C4-2B (cell line): ENCODE measurements at regions not wholly inside any gene's neighbourhood (a gene's known extent, or its start where the extent isn't known, plus 50 kb on each side); places are given as distances from the start of the nearest gene placed in this dataset.

Experiments used
- H3K27ac ChIP-seq: fragments of 450-650 bp; 2 replicates; pipeline ENCODE4 v1.5.1; 2017
- CTCF ChIP-seq: fragments of 450-650 bp; conservative IDR thresholded peaks from 2 replicates; pipeline ENCODE4 v1.5.1; 2017; ENCODE audit warnings: mild to moderate bottlenecking
- ZFX ChIP-seq: fragments of 450-650 bp; IDR thresholded peaks from 2 replicates; pipeline ENCODE4 v1.6.1; 2017

DNA sequence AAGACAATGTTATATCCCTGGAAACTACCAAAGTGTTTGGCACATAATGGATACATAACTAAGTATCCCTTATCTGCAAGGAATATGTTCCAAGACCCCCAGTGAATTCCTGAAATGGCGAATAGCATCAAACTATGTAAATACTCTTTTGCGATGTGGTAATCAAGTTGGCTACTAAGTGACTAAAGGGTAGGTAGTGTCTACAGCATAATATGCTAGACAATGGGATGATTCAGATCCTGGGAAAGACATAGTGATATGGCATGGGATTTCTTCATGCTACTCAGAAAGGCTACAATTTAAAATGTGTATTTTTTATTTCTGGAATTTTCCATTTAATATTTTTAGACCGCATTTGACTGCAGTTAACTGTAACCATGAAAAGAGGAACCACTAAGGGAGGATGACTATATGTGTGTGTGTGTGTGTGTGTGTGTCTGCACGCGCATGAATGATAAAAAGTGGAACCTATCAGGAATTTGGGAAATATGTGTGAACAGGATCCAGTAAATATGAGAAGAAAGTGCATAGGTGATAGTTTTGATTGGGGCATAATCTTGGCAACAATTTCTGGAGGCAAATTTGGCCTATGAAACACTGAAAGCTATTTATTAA, 1899.9 kb downstream of the NCAM2 start:
- TF ChIP-seq CTCF (no peak), ZFX (no peak)
- H3K27ac ChIP-seq, result no peak overlapping the region

- H3K27ac ChIP-seq, result no peak overlapping the region
- TF ChIP-seq ZFX, result no peak
- TF ChIP-seq CTCF, result no peak
Measured at GRCh38 chr21:22900490-22900889, 1902.3 kb downstream of the NCAM2 start.

GRCh38 chr21:22903851-22904250, 1905.6 kb downstream of the NCAM2 start:
- TF ChIP-seq CTCF, result no peak
- H3K27ac ChIP-seq, result no peak overlapping the region

DNA sequence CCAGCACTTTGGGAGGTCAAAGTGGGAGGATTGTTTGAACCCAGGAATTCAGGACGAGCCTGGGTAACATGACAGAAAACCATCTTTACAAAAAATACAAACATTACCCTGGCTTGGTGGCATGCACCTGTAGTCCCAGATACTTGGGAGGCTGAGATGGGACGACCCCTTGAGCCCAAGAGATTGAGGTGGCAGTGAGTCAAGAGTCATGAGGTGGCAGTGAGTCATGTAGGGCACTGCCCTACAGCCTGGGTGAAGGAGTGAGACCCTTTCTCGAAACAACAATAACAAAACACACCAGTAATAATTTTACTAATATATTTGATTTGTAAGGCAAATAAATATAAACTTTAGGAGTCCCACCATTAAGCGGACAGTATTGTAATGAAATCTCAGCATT, 1906.2 kb downstream of the NCAM2 start:
- TF ChIP-seq ZFX (no peak), CTCF (no peak)
- H3K27ac ChIP-seq, result no peak overlapping the region

GRCh38 chr21:22925032-22925431, 1926.8 kb downstream of the NCAM2 start:
- TF ChIP-seq ZFX (no peak), CTCF (no peak)
- no peak overlapping the region for H3K27ac ChIP-seq

DNA sequence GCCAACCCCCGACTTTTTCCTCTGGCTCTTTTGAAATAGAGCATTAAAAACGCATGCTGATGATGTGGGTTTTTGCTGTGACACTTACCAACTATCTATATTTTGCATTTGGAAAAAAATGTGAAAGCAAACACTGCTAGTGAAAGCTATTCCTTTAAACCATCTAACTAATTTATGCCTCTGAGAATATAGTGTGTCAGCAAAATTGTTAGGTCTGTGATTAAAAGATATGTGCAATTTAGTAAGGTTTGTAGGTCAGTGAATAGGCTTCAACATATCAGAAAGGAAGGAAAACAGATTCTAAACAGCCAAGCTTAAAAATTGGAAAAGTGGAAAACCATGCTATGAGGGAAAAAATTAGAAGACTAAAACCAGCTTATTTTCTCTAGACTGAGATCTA, 1929.3 kb downstream of the NCAM2 start:
- TF ChIP-seq CTCF (no peak), ZFX (no peak)
- H3K27ac ChIP-seq, result no peak overlapping the region

GRCh38 chr21:22941779-22942490, 1943.7 kb downstream of the NCAM2 start:
- H3K27ac ChIP-seq, result no peak overlapping the region
- TF ChIP-seq ZFX (no peak), CTCF (no peak)
